Hippocampal formation (tissue), 2 donors: ENCODE measurements at regions not wholly inside any gene's neighbourhood (a gene's known extent, or its start where the extent isn't known, plus 50 kb on each side); places are given as distances from the start of the nearest gene placed in this dataset.

Experiments used
- DNase-seq, 2 donors: peaks; one replicate each; lab custom pipeline; 2025; lab: John Stamatoyannopoulos, UW

- DNase-seq, result no peak
These were observed 1713.5 kb upstream of the ACO1 start for GRCh38 chr9:30670805-30671562.

- no peak for DNase-seq
These were observed 1711.3 kb upstream of the ACO1 start for GRCh38 chr9:30673132-30673531.

- DNase-seq, result no peak
These were observed 1707.8 kb upstream of the ACO1 start for GRCh38 chr9:30676651-30677050.

- DNase-seq, result no peak
These were observed 1707.2 kb upstream of the ACO1 start for GRCh38 chr9:30677221-30677620.

GRCh38 chr9:30688801-30689200 lies 1695.6 kb upstream of the ACO1 start:
- no peak for DNase-seq

- DNase-seq, result no peak
These were observed 1686.5 kb upstream of the ACO1 start for GRCh38 chr9:30697958-30698357.

- DNase-seq, result no peak
These were observed 1672.9 kb upstream of the ACO1 start for GRCh38 chr9:30711591-30711990.

- peak in 1 of 2 donors; percentile 6 for DNase-seq
These were observed 1671.2 kb upstream of the ACO1 start for GRCh38 chr9:30713243-30713642.

- DNase-seq, result no peak
These were observed 1670.1 kb upstream of the ACO1 start for GRCh38 chr9:30714389-30714788.

- no peak for DNase-seq
These were observed 1666.0 kb upstream of the ACO1 start for GRCh38 chr9:30718483-30718882.

- no peak for DNase-seq
These were observed 1662.4 kb upstream of the ACO1 start for GRCh38 chr9:30722065-30722464.

GRCh38 chr9:30723656-30724055 lies 1660.8 kb upstream of the ACO1 start:
- no peak for DNase-seq

GRCh38 chr9:30732060-30732459 lies 1652.4 kb upstream of the ACO1 start:
- no peak for DNase-seq

GRCh38 chr9:30744871-30745270 lies 1639.6 kb upstream of the ACO1 start:
- no peak for DNase-seq

- no peak for DNase-seq
These were observed 1637.9 kb upstream of the ACO1 start for GRCh38 chr9:30746589-30746988.

- DNase-seq, result no peak
These were observed 1626.7 kb upstream of the ACO1 start for GRCh38 chr9:30757723-30758122.

GRCh38 chr9:30758726-30759446 lies 1625.6 kb upstream of the ACO1 start:
- DNase-seq, result no peak

GRCh38 chr9:30765318-30765717 lies 1619.1 kb upstream of the ACO1 start:
- DNase-seq, result no peak

GRCh38 chr9:30771163-30771708 lies 1613.2 kb upstream of the ACO1 start:
- no peak for DNase-seq

GRCh38 chr9:30771760-30772159 lies 1612.7 kb upstream of the ACO1 start:
- DNase-seq, result no peak

- DNase-seq, result no peak
These were observed 1611.0 kb upstream of the ACO1 start for GRCh38 chr9:30773427-30773826.

GRCh38 chr9:30774326-30774725 lies 1610.1 kb upstream of the ACO1 start:
- DNase-seq, result no peak

- DNase-seq, result no peak
These were observed 1609.2 kb upstream of the ACO1 start for GRCh38 chr9:30775236-30775635.
